HG02852 (cell line): ENCODE measurements at regions not wholly inside any gene's neighbourhood (a gene's known extent, or its start where the extent isn't known, plus 50 kb on each side); places are given as distances from the start of the nearest gene placed in this dataset.
"Not testable (repeated sequence)": the region's sequence is repeated elsewhere in the genome, so short reads cannot be mapped to it uniquely, and the experiment has no call there.

ENCODE experiments used
- ATAC-seq: cut with Tn5 transposase; IDR thresholded peaks from one replicate; pipeline ENCODE4 v1.9.1; 2021; ENCODE audit warnings: mild to moderate bottlenecking, moderate library complexity; ENCODE audit not compliant: unreplicated experiment

DNA sequence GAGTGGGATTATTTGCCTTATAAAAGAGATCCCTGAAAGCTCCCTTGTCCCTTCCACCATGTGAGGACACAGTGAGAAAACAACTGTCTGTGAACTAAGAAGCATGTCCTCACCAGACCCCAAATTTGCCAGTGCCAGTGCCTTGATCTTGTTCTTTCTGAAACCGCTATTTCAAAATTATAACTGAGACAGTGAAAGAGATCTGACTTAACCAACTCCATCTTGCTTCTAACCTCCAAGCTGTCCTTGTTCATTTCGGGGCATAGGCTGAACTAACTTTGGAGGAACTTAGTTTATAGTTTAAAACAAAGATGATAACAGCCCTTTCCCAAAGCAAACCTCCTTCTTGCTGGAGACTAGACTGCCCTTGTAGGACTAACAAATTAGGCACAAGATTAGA is 563.9 kb downstream of the ADCYAP1 start:
- no peak for ATAC-seq

- no peak for ATAC-seq
Measured at GRCh38 chr18:1475867-1476266, 571.2 kb downstream of the ADCYAP1 start.

- no peak for ATAC-seq
Measured at GRCh38 chr18:1480309-1480708, 575.6 kb downstream of the ADCYAP1 start.

DNA sequence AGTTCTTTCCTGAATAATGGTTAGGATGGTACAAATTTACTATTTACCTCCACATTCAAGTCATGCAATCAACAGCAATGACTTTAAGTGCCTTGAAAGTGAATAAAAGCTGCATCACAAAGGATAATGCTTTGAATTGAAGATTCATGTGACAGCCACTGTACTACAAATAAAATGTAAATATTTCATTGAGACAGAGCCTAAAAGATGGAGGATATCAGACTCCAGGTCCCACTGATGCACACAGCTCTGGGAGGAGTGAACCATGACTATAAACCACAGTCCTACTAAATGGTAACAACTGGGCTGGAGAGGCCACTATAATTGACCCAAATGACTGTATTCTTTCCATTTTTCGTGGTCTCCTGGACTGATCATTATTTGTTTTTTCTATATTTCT is 576.9 kb downstream of the ADCYAP1 start:
- ATAC-seq = no peak

GRCh38 chr18:1483385-1483784 is 578.7 kb downstream of the ADCYAP1 start:
- ATAC-seq = no peak

GRCh38 chr18:1487457-1487856 is 582.8 kb downstream of the ADCYAP1 start:
- ATAC-seq = no peak

DNA sequence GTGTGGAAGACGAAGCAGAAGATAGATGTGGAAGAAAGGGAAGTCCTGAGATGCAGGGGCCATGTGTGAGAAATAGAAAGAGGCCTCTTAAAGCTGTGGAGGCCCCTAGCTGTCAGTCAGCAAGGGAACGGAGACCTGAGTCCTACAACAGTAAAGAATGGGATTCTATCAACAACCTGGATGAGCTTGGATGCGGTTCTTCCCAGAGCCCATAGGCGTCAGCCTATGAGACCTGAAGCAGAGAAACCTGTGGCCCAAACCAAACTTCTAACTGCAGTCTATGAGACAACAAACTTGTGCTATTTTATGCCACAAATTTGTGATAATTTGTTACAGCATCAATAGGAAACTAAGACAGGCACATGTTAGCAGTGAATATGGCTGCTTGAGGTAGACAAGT is 583.7 kb downstream of the ADCYAP1 start:
- ATAC-seq = no peak

DNA sequence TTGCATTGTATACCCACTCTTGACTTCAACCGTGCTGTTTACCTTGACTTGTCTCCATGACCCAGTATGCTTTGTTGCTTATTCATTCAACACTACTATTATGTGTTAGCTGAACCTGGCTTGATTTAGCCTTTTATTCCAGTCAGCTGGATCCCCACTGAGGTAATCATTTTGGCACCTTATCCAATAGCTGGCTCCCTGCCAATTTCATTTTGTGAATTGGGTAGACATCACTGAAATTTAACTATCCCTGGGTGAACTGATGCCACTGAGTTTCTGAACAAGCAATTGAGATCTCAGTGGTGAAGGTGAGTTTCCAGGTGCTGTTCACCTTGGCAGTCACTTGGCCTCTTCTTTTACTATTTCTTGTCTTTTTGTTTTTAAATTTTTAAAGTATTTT is 584.3 kb downstream of the ADCYAP1 start:
- ATAC-seq = no peak

DNA sequence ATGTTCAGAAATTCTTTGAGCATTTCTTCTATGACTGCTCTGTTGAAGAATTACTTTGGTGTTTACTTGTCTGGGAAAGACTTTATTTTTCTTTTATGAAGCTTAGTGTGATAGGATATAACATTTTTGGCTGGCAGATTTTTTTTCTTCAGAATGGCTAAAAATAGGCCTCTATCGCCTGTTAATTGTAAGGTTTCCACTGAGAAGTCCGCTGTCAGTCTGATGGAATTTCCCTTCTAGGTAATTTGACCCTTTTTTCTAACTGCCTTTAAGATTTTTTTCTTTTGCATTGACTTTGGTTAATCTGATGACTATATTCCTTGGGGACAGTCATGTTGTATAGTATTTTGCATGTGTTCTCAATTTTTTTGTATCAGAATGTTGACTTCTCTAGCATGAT is 590.7 kb downstream of the ADCYAP1 start:
- ATAC-seq = no peak

DNA sequence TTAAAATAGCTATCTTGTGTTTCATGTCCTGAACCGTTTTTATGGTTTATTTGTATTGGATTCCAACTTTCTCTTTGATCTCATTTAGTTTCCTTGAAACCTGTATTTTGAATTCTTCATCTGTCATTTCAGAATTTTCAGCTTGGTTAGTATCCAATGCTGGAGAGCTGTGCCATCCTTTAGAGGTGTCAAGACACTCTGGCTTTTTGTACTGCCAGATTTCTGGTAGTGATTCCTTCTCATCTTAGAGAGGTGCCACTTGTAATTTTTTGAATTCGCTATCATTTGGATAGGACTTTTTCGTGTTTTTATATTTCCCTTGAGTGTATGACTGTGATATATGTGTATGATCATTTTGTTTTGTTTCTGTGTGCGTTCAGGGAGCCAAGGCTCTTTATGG is 591.4 kb downstream of the ADCYAP1 start:
- ATAC-seq = no peak

GRCh38 chr18:1498216-1498615 is 593.5 kb downstream of the ADCYAP1 start:
- no peak for ATAC-seq

DNA sequence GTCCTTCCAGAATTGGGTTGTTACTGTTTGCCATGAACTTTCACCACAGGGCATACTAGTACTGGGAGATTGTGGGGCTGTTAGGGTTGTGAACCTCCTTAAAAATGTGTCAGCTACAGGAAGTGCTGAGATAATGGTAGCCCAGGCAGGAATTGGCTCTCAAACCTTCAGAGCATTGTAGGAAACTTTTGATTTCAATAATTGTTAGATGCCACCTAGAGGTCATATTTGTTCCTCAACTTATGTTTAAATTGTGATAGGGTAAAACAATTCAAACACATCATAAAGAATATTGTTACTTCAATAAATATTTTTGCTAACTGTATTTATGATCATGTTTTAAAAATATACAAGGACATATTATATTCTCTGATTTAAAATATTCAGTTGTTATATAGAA is 594.6 kb downstream of the ADCYAP1 start:
- no peak for ATAC-seq

GRCh38 chr18:1503847-1504246 is 599.2 kb downstream of the ADCYAP1 start:
- ATAC-seq = no peak

GRCh38 chr18:1505856-1506255 is 601.2 kb downstream of the ADCYAP1 start:
- ATAC-seq = no peak

DNA sequence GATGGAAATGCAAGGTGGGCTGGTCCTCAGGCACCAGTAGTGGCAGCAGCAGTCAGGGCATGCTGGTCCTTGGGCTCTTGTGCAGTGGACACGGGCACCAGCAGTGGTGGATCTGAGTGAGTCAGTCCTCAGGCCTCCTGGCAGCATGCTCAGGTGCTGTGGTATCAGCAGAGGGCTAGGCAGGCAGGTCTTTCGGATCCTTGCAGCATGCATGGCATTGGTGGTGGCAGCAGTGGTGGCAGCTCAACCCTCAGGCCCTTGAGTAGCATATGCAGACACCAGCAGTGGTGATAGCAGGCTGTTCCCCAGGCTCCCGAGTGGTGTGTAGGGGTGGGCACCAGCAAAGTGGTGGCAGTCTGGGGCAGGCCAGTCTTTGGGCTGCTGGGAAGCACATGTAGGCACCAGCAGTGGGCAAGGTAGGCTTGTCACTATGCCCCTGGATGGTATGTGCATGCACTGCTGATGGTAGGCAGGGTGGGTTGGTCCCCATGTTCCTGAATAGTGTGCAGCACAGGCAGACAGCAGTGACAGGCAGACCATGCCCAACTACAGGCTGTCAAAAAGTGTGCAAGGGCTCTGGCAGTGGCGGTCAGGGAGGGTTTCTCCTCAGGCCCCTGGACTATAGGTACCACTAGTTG is 606.0 kb downstream of the ADCYAP1 start:
- no peak for ATAC-seq

GRCh38 chr18:1511619-1512311 is 607.1 kb downstream of the ADCYAP1 start:
- no peak for ATAC-seq

DNA sequence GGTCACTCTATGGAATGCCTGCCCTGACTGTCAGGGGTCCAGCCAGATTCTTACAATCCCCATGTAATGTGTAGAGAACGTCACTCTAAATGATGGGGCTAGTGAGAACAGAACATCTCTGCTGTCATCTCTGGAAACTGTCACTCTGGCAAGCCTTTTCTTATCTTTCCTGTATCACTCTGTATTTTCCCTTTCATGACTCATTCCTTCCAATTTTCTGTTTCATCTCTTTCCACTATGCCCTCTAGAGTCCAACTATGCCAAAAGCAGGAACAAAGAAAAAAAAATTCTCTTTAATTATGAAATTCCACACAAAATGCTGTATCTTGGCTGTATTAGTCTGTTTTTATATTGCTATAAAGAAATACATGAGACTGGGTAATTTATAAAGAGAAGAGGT is 608.8 kb downstream of the ADCYAP1 start:
- no peak for ATAC-seq

DNA sequence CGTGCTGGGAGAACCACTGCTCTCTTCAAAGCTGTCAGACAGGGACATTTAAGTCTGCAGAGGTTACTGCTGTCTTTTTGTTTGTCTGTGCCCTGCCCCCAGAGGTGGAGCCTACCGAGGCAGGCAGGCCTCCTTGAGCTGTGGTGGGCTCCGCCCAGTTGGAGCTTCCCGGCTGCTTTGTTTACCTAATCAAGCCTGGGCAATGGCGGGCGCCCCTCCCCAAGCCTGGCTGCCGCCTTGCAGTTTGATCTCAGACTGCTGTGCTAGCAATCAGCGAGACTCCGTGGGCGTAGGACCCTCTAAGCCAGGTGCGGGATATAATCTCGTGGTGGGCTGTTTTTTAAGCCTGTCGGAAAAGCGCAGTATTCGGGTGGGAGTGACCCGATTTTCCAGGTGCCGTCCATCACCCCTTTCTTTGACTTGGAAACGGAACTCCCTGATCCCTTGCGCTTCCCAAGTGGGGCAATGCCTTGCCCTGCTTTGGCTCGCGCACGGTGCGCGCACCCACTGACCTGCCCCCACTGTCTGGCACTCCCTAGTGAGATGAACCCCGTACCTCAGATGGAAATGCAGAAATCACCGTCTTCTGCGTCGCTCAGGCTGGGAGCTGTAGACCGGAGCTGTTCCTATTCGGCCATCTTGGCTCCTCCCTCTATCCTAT is 617.0 kb downstream of the ADCYAP1 start:
- not testable (repeated sequence) for ATAC-seq

DNA sequence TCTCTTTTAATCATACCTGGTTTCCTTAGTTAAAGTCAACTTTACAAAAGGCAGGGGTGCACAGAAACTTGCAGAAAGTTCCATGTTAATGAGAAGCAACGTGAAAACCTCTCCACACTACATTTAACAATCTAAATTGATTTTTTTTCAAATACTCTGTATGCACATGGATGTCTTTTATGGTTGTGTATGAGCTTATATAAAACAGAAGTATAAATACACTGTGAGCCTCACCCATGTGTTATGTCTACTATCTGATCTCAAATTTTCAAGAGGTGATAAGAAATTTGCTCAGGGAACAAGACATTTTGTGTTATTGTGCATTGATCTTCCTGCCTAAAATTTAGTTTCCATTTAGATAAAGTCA is 617.6 kb downstream of the ADCYAP1 start:
- ATAC-seq = no peak

GRCh38 chr18:1526991-1527390 is 622.3 kb downstream of the ADCYAP1 start:
- ATAC-seq = no peak

DNA sequence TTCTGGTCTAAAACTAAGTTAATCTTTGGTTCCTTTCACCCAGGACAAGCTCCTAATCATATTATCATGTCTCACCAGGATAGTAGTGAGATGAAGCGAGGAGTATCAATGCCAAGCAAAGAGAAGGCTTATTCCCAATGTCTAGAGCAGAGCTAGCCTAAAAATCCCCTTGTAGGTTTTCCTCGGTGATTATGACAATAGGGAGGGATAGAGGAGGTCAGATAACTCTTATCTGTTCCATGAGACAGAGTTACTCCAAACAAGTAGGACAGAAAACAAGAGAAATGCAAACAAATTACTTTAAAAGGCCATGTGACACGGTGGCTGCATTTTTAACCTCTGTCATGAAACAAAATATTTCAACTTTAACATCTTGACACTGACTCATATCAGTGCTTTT is 623.1 kb downstream of the ADCYAP1 start:
- ATAC-seq = no peak

DNA sequence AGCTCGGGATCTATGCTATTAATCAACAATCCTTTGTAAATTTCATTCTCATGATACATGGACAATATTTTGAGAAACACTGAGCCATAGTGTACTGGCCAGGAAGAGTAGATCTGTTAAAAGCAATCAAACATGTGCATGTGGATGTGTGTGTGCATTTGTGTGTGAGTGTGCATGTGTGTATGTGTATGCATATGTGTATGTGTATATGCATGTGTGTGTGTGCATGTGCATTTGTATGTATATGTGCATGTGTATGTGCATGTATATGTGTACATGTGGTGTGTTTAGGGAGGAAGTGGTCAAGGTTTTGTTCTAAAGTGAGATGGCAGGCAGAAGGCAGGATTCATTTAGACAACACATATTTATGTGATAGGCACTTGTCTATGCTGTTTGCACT is 623.8 kb downstream of the ADCYAP1 start:
- no peak for ATAC-seq
